Activated CD4-positive, CD25-positive, alpha-beta regulatory T cell treated with anti-CD3 and anti-CD28 coated beads, Interleukin-2, amount 50 U/mL, for 72 hours (primary cell): ENCODE measurements at regions not wholly inside any gene's neighbourhood (a gene's known extent, or its start where the extent isn't known, plus 50 kb on each side); places are given as distances from the start of the nearest gene placed in this dataset.
"Not testable (repeated sequence)": the region's sequence is repeated elsewhere in the genome, so short reads cannot be mapped to it uniquely, and the experiment has no call there.

ENCODE experiments used
- DNase-seq: peaks from one replicate; pipeline ENCODE4 v3.0.0; 2021

DNA sequence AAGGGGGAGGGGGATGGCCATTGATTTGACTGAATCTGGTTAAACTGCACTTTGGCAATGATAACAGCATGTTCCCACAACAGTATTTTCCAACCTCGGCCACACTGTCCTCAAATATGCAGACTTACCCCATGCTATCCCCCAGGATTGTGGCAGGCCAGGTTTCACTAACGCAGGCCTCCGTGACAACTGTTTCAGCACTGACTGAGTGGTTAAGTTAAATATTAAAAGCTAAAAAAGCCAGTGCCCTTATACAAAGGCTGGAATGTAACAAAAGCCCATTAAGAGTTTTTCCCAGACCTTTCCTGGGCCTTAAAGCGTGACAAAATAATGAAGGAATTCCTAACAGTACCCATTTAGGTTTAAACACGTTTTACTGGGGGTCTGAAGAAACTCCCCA, 202.9 kb downstream of the USP25 start:
- DNase-seq, result no peak

GRCh38 chr21:15935530-15935929, 205.7 kb downstream of the USP25 start:
- no peak for DNase-seq

DNA sequence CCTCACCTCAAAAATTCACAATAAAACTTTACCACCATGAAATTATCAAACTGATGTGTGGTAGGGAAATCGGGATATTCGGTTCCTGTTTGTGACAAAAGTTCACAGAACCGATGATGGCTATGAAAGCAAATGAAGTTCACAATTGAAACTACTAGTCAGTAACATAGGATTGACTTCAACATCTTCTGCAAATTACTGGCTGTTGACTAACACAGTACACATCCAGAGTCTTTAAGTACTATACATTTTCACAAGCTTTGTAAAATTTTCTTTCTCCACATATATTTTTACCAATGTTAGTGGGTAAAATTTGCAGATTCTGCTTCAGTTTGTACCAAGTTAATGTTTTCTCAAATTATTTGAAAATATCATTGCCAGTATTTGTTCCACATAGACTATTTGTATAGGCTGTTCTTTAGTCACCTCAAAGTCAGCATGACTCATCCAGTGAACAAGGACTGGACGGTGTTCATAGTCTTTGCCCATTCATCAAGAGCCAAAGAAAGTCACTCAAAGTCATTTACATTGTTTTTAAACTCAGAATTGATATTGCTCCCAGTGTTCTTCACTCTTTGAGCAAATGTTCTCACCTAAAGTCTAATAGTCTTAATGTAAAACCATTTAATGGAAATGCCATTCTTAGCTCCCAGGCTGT, 213.4 kb downstream of the USP25 start:
- no peak for DNase-seq

GRCh38 chr21:15947677-15948076, 217.9 kb downstream of the USP25 start:
- no peak for DNase-seq

DNA sequence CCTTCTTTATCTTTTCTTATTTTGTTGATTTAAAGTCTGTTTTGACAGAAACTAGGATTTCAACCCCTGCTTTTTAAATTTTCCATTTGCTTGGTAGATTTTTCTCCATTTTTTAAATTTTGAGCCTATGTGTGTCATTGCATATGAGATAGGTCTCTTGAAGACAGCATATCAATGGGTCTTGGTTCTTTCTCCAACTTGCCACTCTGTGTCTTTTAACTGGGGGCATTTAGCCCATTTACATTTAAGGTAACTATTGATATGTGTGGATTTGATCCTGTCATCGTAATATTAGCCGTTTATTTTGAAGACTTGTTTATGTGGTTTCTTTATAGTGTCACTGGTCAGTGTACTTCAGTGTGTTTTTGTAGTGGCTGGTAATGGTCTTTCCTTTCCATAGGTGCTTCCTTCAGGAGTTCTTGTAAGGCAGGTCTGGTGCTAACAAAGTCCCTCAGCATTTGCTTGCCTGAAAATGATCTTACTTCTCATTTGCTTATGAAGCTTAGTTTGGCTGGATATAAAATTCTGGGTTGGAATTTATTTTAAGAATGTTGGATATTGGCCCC, 223.9 kb downstream of the USP25 start:
- no peak for DNase-seq

DNA sequence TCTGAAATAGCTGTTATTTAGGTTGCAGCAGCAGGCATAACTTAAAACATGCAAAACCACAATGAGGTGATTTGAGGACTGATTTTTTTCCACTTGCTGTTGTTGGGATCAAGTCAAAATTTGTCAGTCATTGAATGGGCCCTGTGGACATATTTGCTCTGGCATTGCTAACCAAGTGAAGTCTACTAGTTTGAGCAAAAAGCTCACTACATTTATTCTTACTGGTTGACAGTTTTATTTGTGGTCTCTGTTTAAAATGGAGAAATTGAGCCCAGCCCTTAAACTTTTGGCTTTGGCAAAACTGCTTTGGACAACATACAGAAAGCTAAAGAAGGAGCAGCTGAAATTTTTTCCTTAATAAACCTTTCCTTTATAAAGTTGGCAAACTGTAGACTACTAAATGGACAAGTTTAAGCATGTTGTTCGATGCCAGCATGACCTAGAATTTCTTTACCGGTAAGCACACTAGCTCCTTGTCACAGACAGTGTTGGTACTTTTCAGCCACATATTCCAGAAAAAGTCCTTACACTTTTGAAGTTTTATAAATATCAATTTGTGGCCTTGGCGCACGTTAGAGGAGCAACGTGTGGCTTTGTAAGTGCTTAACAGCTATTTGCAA, 234.6 kb downstream of the USP25 start:
- no peak for DNase-seq

DNA sequence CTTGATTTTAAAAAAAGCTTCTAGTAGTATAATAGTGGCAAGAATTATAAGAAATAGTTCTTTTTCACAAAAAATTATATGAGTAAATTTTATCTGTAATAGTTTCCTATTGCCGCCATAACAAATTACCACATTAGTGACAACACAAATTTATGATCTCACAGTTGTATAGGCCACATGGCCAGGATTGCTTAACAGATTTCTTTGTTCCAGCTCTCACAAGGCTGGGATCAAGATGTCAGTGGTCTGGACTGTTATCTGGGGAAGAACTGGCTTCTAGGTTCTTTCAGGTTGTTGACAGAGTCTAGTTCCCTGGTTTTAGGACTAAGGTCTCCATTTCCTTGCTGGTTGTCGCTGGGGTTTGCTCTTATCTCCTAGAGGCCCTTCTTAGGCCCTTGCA, 236.4 kb downstream of the USP25 start:
- DNase-seq, result no peak

DNA sequence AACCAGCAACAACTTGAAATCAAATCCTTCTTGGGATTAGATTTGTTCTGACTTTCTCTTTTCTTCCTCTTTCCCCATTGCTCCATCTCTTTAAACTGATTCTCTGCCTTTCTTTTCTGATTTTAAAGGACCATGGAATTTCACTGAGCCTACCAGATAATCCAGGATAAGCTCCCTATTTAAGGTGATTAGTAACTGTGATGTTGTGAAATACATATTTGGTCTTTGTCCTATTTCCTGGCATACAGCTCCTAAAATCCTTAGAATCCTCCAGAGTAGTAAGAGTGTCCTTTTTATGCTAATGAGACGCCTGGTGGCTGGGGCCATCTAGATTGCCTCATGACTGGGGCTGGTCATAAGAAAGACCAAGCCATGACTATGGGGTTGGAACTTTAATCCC, 236.9 kb downstream of the USP25 start:
- no peak for DNase-seq

GRCh38 chr21:15967661-15968060, 237.9 kb downstream of the USP25 start:
- no peak for DNase-seq

GRCh38 chr21:15968776-15969310, 239.1 kb downstream of the USP25 start:
- DNase-seq, result no peak

DNA sequence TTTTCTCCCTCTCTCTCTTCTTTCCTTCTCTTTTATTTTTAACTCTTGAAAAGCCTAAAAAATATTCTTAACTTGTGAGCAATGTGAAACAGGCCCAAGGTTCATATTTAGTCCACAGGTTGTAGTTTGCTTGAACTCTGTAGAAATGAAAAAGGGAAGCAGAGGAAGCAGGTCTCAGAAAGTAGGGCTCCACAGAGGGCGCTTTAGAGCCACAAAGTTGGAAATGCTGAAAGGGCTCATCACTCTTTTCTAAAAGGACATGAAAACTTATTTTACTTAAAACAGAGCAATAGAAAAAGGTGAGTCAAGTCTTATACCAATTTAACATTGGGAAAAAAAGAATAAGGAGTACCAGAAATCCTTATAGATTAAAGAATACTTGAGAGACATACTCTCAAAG, 247.0 kb downstream of the USP25 start:
- DNase-seq, result no peak

DNA sequence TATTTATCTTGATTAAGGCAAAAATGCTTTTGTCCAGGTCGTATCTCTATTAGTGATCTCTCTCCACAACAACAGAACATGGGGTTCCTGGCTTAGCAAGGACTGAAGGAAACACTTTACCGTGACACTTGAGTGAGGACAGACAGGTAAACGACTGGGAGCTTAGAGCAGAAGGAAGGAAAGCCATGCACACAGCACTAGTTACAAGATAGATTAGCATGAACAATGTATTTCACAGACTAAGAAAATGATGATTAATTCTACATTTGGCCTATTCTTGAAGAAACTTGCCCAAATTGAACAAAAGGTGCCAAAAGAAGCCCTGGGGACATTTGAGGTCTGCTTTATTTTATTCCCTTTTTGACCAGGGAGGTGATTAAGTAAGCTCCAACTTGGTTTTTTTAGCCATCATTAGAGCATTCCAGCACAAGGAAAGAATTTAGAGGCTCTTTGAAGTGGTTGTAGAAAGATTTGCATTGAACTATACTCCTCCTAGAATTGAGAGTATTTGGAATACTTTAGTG, 248.5 kb downstream of the USP25 start:
- DNase-seq, result no peak

DNA sequence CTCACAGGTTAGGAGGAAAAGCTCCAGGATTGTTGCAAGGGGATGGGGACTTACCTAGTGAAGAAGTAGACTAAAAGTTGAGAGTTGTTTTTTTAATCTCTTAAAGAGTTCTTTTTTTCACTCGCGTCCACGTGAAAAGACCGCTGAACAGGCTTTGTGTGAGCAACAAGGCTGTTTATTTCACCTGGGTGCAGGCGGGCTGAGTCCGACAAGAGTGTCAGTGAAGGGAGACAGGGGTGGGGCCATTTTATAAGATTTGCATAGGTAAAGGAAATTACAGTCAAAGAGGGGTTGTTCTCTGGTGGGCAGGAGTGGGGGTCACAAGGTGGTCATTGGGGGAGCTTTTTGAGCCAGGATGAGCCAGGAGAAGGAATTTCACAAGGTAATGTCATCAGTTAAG, 249.7 kb downstream of the USP25 start:
- DNase-seq, result not testable (repeated sequence)

DNA sequence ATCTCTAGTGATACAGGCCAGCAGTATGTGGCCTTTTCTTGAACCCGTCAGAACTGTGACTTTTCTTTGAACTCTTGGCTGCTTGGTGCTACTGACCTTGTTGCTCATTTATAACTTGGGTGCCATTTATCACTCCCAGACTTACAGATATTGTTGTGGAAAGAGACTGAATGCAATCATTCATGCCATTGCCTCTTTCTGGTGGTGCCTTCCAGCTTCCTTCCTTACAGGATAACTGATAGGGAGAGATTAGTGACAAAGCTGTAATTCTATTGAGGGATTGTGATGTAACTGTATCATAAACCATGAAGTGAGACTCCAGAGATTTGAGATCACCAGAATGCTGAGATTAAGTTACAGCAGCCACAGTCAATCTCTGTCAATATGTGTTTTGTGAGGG, 256.5 kb downstream of the USP25 start:
- no peak for DNase-seq

GRCh38 chr21:15992171-15992570, 262.4 kb downstream of the USP25 start:
- no peak for DNase-seq

DNA sequence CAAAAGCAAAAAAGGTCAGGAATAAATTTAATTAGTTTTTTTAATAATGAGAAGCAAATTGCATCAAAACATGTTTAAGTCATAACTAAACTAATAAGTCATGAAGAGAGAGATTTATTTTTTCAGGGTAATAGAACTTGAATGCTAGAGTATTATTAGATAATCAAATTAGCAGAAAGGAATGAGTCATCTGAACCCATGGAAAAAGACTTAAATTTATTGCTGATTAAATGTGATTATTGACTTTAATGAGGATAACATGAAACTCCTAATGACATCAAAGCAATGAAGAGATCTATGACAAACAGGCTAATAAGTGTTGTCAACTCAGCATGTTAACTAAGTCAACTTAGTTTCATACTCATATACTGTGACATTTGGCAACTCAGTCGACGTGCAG, 264.2 kb downstream of the USP25 start:
- no peak for DNase-seq

DNA sequence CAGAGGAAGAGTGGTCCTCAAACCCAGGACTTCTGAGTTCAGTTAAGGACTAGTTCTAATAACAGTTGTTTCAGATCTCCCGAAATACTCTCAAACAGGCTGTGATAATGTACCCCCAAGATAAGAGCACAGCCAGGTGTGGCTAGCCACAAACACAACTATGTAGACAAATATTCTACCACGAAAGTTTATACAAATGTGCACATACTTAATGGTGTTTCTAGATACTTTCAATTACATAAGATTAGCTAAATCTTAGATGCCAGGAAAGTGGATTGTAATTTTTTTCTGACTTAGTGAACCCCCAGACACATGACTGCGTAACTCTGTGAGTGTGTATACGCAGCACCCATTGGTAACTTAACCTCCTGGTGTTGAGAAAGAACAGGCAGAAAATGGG, 270.0 kb downstream of the USP25 start:
- DNase-seq, result no peak

- DNase-seq, result no peak
These were observed 273.2 kb downstream of the USP25 start for GRCh38 chr21:16002874-16003466.

DNA sequence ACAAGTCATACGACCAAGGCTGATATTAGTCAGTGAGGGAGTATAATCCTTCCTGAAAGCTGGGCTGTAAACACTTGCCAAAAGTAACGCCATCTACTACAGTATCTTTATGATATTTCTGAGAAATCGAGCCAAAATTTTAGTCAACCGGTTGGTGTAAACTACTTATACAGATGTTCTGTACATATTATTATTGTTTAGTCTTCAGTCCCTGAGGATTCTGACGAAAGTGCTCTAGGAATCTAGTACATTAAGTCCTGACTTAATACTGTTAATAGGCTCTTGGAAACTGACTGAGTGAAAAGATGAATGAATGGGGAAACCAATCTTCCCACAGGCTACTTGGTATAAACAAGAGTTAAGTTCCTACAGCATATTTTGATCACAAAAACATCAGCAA, 274.3 kb downstream of the USP25 start:
- no peak for DNase-seq

DNA sequence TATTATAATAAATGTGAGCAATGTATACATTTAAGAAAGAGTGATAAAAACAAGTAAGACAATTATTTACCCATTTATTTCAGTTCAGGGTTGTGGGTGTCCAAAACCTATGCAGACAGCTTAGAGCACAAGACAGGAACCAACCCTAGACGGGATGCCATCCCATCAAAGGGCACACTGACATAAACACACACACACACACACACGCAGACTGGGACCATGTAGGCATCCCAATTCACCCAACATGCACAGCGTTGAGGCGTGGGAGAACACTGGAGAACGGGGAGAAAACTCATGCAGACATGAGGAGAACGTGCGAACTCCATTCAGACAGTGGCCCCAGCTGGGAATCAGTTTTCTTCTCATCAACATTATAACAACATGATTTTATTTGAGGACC, 274.7 kb downstream of the USP25 start:
- DNase-seq, result no peak

- no peak for DNase-seq
These were observed 276.2 kb downstream of the USP25 start for GRCh38 chr21:16005996-16006395.

- DNase-seq, result no peak
These were observed 278.2 kb downstream of the USP25 start for GRCh38 chr21:16007943-16008342.

DNA sequence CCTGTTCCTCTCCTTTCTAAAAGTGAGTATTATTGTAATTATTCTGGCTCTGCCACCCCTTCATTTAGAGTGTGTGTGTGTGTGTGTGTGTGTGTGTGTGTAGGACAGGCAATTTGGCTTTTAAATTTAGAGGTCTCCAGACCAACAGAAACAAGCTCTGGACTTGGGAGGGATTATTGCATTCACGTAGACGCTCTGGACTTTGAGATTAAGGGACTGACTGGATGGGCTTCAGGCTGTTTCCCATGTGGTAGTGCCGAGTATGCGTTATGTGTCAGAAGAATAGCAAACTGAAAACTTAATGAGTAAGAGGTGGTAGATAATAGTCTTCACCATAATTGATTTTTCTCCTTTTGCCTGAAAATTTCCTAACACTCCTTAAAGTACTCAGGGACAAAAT, 281.9 kb downstream of the USP25 start:
- no peak for DNase-seq

GRCh38 chr21:16013570-16013969, 283.8 kb downstream of the USP25 start:
- DNase-seq, result no peak
